GM18517 (cell line): ENCODE measurements at regions not wholly inside any gene's neighbourhood (a gene's known extent, or its start where the extent isn't known, plus 50 kb on each side); places are given as distances from the start of the nearest gene placed in this dataset.
"Not testable (repeated sequence)": the region's sequence is repeated elsewhere in the genome, so short reads cannot be mapped to it uniquely, and the experiment has no call there.

Experiments
- ATAC-seq: cut with Tn5 transposase; IDR thresholded peaks from one replicate; pipeline ENCODE4 v1.9.1; 2021; ENCODE audit warnings: mild to moderate bottlenecking, moderate library complexity; ENCODE audit not compliant: unreplicated experiment

GRCh38 chr15:92821491-92822116 is 78.5 kb upstream of the CHD2 start:
- no peak for ATAC-seq

DNA sequence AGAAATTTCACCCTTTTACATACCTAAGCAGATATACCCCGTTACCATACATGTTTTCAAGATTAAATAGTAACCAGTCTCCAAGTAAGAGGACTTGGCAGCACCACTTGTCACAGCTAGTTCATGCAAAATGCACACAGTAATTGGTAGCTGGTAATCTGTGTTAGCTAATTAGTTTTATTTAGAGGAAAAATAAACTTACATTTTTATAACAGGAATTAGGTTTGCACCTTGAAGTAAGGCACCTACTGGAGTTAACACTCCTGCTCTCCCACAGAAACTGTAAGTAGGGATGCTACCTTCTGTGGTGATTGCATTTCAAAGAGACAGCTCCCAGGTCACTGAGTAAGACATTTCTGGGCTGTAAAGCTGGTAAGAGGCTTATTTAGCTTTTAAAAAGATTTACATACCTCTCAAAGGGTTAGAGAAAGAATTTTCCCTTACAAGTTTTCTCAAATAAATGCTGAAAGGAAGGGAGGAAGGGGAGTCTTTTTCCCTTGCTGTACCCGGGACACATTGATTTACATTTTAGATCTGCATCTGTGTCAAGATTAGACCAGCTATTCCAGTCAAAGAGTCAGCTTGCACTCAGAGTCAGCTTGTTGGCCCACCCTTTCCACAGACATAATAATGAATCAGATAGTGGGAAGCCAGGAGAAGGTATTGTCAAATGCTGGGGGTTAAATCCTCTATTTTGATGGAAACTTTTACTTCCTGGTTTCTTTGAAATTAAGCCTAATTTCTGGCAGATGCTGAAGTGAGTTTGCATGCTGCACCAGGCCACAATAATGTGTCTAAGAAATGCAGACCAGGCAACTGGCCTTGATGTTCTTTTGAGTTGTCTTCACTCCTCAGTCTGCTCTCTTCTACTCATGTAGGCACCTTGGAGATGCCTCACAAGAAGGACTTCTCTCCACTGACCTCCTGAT is 77.6 kb upstream of the CHD2 start:
- no peak for ATAC-seq

DNA sequence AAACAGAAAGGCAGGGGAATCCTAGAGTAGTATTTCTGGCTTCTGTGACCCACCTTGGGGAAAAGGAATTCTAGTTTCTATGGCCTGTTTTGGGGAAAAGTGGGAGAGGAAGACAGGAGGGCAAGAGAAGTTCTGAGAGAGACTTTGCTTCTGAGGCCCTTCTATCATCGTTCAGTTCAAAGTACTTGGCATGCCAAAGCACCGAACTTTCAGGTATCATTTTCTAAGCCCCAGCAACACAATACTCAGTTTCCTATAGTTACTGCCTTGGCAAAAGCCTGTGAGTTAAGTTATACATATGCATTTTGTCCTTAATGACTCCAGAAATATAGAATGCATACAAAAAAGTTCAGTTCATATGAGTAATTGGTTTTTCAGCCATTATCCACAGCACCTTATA is 74.1 kb upstream of the CHD2 start:
- ATAC-seq: no peak

DNA sequence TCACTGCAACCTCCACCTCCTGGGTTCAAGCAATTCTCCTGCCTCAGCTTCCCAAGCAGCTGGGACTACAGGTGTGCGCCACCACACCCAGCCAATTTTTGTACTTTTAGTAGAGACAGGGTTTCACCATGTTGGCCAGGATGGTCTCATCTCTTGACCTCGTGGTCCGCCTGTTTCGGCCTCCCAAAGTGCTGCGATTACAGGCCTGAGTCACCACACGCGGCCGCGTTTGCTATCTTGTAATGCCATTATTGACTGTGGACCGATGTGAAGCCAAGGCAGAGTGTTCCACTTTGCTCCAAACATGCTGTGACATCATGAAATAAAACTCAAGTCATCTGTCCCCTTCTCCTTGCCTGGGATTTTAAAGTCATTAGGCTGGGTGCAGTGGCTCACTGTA is 72.1 kb upstream of the CHD2 start:
- not testable (repeated sequence) for ATAC-seq

DNA sequence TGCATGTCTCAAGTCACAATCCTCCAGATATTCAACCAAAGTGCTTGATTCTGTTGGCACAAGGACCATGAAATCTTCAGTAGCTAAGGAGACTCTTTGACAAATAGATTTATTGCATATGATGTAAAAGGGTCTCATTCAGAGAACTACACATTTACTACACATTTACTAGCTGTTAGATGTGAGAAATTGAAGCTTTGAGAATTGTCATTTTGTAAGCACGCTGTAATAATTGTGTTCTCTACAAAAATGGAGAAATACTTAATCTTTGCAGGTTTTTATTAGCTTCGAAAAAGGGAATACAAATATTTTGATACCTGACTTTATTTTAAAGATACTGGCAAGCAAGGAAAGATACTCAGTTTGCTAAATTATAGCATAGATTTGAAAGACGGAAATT is 70.2 kb upstream of the CHD2 start:
- no peak for ATAC-seq

DNA sequence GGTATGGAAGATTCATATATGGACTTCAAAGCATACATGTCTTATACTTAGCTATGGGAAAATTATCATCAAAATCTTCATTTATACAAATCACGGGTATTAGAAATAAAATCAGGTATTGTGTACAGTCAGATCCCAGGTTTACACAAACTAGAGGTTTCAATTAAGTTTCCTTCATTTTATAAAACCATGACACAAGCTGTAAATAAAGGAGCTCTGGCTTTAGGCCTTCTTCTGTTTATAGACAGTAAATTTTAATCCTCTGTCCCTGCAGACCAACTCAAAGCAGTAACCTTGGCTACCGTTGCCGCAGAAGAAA is 68.8 kb upstream of the CHD2 start:
- ATAC-seq: no peak

- ATAC-seq: peak; percentile 96
Measured at GRCh38 chr15:92831655-92832328, 68.3 kb upstream of the CHD2 start.

GRCh38 chr15:92833106-92833433 is 67.1 kb upstream of the CHD2 start:
- no peak for ATAC-seq

DNA sequence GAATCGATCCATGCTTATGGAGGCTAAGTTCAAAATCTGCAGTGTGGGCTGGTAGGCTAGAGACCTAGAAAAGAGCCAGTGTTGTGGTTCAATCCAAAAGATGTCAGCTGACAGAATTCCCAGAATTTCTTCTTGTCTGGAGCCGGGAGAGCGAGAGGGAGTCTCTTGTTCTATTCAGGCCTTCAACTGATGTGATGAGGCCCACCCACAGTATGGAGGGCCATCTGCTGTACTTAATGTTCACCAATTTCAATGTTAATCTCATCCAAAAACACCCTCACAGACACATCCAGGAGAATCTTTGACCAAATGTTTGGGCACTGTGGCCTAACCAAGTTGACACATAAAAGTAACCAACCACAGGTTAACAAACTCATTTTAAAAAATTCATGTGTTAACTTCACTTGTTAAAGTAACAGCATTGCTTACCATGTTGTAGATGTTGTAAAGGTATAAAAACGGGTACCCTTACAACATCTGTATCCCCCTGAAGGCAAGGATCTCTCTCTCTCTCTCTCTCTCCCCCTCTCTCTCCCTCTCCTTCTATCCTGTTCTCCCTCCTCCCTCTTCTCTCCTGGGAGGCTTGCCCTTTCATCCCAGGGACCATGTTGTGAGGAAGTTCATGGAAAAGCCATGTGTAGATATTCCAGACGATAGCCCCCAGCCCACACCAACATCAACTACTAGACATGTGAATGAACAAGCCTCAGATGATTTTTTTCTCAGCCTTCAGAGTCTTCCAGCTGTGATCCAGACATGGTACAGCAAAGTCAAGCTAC is 66.4 kb upstream of the CHD2 start:
- ATAC-seq: no peak

DNA sequence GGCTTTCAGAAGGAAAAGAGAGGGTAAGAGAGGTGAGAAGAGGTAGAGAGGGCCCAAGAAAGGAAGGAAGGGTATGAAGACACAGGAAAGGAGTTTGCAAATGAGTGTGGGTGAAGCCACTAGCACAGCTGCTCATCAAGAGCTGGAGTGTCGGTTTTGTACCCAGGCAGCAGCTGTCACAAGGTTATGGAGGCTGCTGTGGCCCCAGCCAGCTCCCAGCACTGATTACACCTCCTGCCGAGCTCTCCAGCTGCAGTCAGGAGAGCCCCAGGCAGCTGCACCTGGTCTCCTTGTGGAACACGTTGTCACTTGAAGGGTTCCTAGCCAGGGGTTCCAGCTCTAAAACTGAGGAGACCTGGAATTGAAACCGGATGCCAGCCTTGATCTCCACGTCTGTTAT is 60.4 kb upstream of the CHD2 start:
- ATAC-seq: peak; percentile 81

DNA sequence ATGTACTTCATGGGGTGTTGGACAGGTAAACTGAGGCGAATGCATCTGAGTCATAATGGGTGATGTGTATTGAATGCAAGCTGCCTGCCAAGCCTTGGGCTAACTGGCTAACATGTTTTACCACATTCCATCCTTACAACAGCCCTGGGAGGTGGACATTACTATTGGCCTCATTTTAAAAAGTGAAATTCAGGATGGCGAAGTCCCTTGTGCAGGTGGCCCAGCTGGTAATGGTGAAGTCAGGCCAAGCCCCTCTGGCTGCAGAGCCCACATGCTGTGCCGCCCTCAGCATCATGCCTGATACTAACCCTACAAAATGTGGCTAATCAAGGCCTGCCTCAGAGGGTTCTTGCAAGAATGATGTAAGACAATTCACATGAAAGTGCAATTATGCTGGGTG is 60.0 kb upstream of the CHD2 start:
- ATAC-seq: no peak

DNA sequence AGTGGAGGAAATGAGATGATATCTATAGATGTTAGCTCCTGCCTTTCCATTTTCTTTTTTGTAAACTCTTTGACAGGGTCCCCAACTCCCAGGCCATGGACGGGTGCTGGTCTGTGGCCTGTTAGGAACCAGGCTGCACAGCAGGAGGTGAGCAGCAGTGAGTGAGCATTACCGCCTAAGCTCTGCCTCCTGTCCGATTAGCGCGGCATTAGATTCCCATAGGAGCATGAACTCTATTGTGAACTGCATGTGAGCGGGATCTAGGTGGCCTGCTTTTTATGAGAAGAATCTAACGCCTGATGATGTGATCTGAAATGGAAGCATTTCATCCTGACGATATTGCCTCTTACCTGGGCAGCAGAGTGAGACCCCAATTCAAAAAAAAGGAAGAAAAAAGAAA is 56.8 kb upstream of the CHD2 start:
- no peak for ATAC-seq

GRCh38 chr15:92843814-92844213 is 56.3 kb upstream of the CHD2 start:
- no peak for ATAC-seq

GRCh38 chr15:92845126-92845508 is 55.0 kb upstream of the CHD2 start:
- ATAC-seq: peak; percentile 58

GRCh38 chr15:92846741-92847140 is 53.4 kb upstream of the CHD2 start:
- no peak for ATAC-seq

GRCh38 chr15:92847841-92848240 is 52.3 kb upstream of the CHD2 start:
- ATAC-seq: no peak

DNA sequence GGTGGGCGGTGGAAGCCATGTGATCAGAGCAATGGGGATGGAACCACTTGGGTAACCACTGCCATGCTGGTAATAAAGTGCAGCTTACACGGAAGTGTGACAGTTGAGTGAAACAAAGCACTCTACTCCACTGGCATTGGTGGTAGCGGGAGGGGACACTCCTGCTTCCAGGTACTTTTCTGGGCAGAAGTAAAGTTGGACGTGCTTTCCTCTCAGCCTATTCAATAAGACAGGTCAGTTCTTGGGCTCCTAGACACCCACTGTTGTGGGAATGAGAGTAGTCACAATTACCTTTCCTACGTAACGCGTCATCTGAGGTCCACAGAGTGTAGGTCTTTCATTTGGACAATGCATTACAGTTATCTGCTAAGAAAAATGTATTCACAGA is 51.7 kb upstream of the CHD2 start:
- no peak for ATAC-seq

GRCh38 chr15:92848852-92849598 is 51.1 kb upstream of the CHD2 start:
- peak; percentile 67 for ATAC-seq

DNA sequence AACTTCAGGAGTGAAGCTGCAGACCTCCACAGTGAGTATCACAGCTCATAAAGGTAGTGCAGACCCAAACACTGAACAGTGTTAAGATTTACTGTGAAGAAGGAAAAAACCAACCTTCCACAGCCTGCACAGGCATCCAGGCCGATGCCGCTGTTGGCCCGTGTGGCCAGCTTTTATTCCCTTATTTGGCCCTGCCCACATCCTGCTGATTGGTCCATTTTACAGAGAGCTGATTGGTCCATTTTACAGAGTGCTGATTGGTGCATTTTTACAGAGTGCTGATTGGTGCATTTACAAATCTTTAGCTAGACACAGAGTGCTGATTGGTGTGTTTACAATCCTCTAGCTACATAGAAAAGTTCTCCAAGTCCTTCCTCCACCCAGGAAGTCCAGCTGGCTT is 49.9 kb upstream of the CHD2 start:
- ATAC-seq: not testable (repeated sequence)
